CD8-positive, alpha-beta memory T cell (primary cell): ENCODE measurements at regions not wholly inside any gene's neighbourhood (a gene's known extent, or its start where the extent isn't known, plus 50 kb on each side); places are given as distances from the start of the nearest gene placed in this dataset.

Source experiments
- CTCF ChIA-PET: fragments of 350-600 bp; sonication (Branson Sonifier 250); formaldehyde crosslinking; loops from one replicate; lab custom pipeline; 2021; ENCODE audit warnings: antibody characterized with exemption; lab: Charles Lee
- POLR2A ChIA-PET: fragments of 350-600 bp; sonication (Branson Sonifier 250); formaldehyde crosslinking; loops from one replicate; lab custom pipeline; 2021; ENCODE audit warnings: antibody characterized with exemption; lab: Charles Lee
- DNase-seq, 5 donors: peaks; one replicate each; pipeline versions ENCODE4 v3.0.0 to v3.0.0-alpha.2; 2020 to 2022; ENCODE audit warnings: mixed read lengths in 1 of 5
- H3K27ac ChIP-seq: one replicate; pipeline ENCODE4 v1.7.0; 2013; ENCODE audit warnings: low read depth, mild to moderate bottlenecking, low read length, moderate library complexity
- H3K27me3 ChIP-seq: 2 replicates; pipeline ENCODE4 v1.7.0; 2013; ENCODE audit warnings: low read length, mild to moderate bottlenecking; ENCODE audit not compliant: insufficient read depth, poor library complexity, severe bottlenecking
- H3K36me3 ChIP-seq: 2 replicates; pipeline ENCODE4 v1.7.0; 2013; ENCODE audit warnings: mild to moderate bottlenecking, low read length, moderate library complexity; ENCODE audit not compliant: insufficient read depth
- H3K4me1 ChIP-seq: 2 replicates; pipeline ENCODE4 v1.7.0; 2013; ENCODE audit warnings: mild to moderate bottlenecking, low read length, moderate library complexity; ENCODE audit not compliant: insufficient read depth
- H3K4me3 ChIP-seq: 2 replicates; pipeline ENCODE4 v1.7.0; 2013; ENCODE audit warnings: mild to moderate bottlenecking, low read length
- H3K9me3 ChIP-seq: 2 replicates; pipeline ENCODE4 v1.7.0; 2013; ENCODE audit warnings: mild to moderate bottlenecking, low read length
- H3K27ac Mint-ChIP-seq, 8 donors: one replicate each; pipeline ENCODE4 v1.8.0; 2020 to 2021; ENCODE audit warnings: mixed read lengths in 8 of 8, mild to moderate bottlenecking in 6 of 8, inconsistent platforms in 3 of 8, moderate library complexity in 3 of 8
- H3K27me3 Mint-ChIP-seq, 2 donors: one replicate each; pipeline ENCODE4 v1.8.0; 2020 to 2021; ENCODE audit warnings: mixed read lengths in 2 of 2, mild to moderate bottlenecking in 1 of 2, moderate library complexity in 1 of 2
- H3K36me3 Mint-ChIP-seq, 3 donors: one replicate each; pipeline ENCODE4 v1.8.0; 2020 to 2021; ENCODE audit warnings: mixed read lengths in 3 of 3, inconsistent platforms in 1 of 3, mild to moderate bottlenecking in 1 of 3
- H3K4me1 Mint-ChIP-seq, 3 donors: one replicate each; pipeline ENCODE4 v1.8.0; 2020 to 2021; ENCODE audit warnings: mixed read lengths in 3 of 3, inconsistent platforms in 1 of 3, mild to moderate bottlenecking in 1 of 3
- H3K4me3 Mint-ChIP-seq, 7 donors: one replicate each; pipeline ENCODE4 v1.8.0; 2020 to 2021; ENCODE audit warnings: mixed read lengths in 7 of 7, mild to moderate bottlenecking in 6 of 7, moderate library complexity in 4 of 7, inconsistent platforms in 2 of 7
- H3K9me3 Mint-ChIP-seq, 5 donors: one replicate each; pipeline ENCODE4 v1.8.0; 2020 to 2022; ENCODE audit warnings: mixed read lengths in 5 of 5, mild to moderate bottlenecking in 3 of 5, moderate library complexity in 2 of 5, inconsistent platforms in 1 of 5

DNA sequence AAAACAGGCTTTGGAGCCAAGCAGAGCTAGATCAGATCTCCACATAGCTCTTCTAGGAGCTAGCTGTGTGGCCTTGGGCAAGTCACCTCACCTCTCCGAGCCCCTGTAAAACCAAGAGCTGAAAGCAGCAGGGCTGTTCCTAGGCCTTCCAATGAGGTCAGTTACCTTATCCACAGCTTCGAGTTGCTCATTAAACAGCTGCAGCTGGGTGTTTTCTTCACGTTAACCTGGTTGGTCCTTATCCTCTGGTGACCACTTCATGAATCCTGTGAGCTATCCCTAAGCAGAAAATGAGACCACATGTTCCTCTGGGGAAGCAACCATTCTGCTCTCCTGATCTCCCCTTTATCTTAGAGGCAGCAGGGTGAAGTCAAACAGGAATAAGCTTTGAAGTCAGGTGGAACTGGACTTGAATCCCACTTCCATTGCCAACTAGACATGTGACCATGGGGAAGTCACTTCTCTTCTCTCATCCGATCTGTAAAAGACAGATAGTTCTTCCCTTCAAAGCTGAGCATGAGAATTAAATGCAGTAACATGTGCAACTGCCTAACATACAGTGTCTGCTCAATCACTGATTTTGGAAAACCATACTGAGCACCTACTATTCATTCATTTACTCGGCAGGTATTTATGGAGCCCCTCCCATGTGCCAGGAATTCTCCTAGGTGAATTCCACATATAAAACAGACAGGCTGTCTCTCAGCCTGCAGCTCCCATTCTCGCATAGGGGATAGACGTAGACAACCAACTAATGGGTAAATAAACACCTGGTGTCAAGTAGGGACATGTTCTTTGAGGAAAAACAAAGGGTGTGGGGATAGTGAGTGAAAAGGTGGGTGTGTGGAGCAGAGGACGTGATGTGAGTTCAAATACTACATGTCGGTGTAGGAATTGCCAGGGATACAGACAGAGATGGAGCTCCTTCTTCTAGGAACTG lies 111.7 kb upstream of the BOD1 start:
- POLR2A ChIA-PET: no interaction called here
- no peak for DNase-seq
- Mint-ChIP-seq H3K9me3 (peaks cover 0 to 1% (median 0%) of the 10 kb centered on the region in 5 donors), H3K36me3 (no peaks in the 10 kb centered on the region), H3K4me3 (no peak overlapping the region), H3K27ac (peak overlapping the region in 1 of 8 donors; percentile 22), H3K27me3 (peaks cover 0 to 4% of the 10 kb centered on the region in 2 donors), H3K4me1 (no peaks in the 10 kb centered on the region)
- CTCF ChIA-PET: no interaction called here
- Histone ChIP-seq H3K4me1 (no peaks in the 10 kb centered on the region), H3K36me3 (no peaks in the 10 kb centered on the region), H3K9me3 (no peaks in the 10 kb centered on the region), H3K4me3 (no peak overlapping the region), H3K27ac (no peak overlapping the region), H3K27me3 (no peaks in the 10 kb centered on the region)

DNA sequence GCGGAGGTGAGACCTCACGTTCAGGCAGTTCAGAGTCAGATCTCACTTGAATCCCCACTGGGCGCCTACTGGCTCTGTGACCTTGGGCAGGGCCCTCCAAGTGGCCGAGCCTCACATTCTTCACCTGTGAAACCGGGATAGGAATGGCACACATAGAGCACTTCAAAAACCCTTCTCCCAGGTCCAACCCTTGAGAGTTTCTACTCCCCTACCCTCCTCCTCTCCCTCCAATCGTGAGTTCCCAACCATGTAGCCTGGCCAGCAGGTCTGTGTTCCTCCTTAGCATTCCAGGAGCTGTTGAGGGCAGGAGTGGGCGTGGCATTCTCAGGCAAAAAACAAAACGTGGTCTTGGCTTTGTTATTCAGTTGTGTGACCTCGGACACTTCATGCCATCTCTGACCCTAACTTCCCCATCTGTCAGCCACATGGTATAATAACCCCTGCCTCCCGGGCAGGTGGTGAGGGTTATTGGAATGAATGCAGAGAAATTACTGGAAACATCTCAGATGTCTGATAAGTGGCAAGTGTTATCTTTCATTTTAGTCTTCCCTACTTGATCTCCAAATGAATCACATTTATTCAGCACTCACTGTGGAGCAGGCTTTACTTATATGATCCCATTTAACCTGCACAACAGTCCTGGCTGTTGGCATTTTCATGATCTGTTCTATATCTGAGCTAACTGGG lies 112.8 kb upstream of the BOD1 start:
- ChIA-PET POLR2A (no interaction called here), CTCF (no interaction called here)
- H3K9me3 Mint-ChIP-seq: peaks cover 0 to 1% (median 0%) of the 10 kb centered on the region in 5 donors
- no peaks in the 10 kb centered on the region for H3K27me3 ChIP-seq
- no peak overlapping the region for H3K4me3 ChIP-seq
- no peaks in the 10 kb centered on the region for H3K4me1 ChIP-seq
- no peaks in the 10 kb centered on the region for H3K36me3 ChIP-seq
- DNase-seq: no peak
- H3K9me3 ChIP-seq: no peaks in the 10 kb centered on the region
- H3K27me3 Mint-ChIP-seq: peaks cover 0 to 4% of the 10 kb centered on the region in 2 donors
- no peaks in the 10 kb centered on the region for H3K4me1 Mint-ChIP-seq
- H3K36me3 Mint-ChIP-seq: no peaks in the 10 kb centered on the region
- no peak overlapping the region for H3K27ac ChIP-seq
- H3K27ac Mint-ChIP-seq: no peak overlapping the region
- H3K4me3 Mint-ChIP-seq: no peak overlapping the region

DNA sequence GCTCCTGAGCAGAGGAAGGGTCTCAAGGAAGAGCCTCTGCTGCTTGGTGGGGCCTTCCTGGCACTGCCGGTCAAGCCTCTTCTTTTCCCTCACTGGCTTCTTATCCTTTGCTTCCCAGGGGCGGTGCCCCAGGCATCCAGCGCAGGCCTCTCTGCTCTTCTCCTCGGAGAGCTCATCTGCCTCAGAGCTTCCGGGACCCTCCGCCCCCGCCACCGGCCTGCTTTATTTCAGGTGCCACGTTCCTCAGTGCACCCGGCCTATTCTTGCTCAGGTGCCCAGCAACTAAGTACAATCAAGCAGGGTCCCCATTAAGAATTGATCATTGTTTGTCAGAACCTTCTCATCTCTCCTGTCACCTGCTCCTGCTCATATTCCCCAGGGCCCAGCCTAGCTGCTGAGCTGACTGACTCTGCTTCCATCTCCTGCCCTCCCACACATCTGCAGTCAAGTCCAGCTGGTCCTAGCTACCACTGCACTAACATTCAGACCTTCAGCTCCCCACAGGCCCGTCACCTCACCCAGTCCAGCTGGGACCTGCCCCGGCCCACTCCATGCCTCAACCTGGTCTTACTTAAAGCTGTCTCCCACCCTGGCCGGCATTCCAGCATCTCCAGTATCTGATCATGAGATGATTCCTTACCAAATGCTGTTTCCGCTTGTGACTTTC lies 114.3 kb upstream of the BOD1 start:
- H3K9me3 ChIP-seq: no peaks in the 10 kb centered on the region
- Mint-ChIP-seq H3K4me1 (no peaks in the 10 kb centered on the region), H3K9me3 (peaks cover 0 to under 1% (median 0%) of the 10 kb centered on the region in 5 donors), H3K27me3 (no peaks in the 10 kb centered on the region), H3K36me3 (no peaks in the 10 kb centered on the region), H3K27ac (no peak overlapping the region), H3K4me3 (no peak overlapping the region)
- no peaks in the 10 kb centered on the region for H3K4me1 ChIP-seq
- no peak for DNase-seq
- ChIA-PET POLR2A (no interaction called here), CTCF (no interaction called here)
- no peak overlapping the region for H3K4me3 ChIP-seq
- no peaks in the 10 kb centered on the region for H3K27me3 ChIP-seq
- no peaks in the 10 kb centered on the region for H3K36me3 ChIP-seq
- H3K27ac ChIP-seq: no peak overlapping the region

DNA sequence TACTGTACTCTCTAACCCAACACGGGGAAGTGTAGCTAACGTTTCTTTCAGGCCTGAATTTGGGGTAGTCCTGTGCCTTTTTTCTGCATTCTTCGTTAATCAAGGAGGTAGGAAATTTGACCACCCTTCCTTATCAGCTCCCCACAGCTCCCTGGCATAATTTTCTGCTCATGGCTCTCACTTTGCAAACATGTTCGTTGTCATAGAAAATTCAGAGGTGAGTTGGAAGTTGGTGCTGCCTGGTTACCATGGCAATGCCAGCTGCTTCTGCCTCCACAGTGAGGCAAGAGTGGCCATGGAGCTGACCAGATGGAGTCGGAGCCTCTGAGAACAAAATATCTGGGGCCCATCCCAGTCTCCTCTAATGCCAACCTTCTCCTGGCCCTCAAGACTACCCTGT lies 116.6 kb upstream of the BOD1 start:
- Mint-ChIP-seq H3K4me3 (no peak overlapping the region), H3K9me3 (no peaks in the 10 kb centered on the region), H3K36me3 (no peaks in the 10 kb centered on the region), H3K27ac (no peak overlapping the region), H3K4me1 (no peaks in the 10 kb centered on the region), H3K27me3 (no peaks in the 10 kb centered on the region)
- Histone ChIP-seq H3K36me3 (no peaks in the 10 kb centered on the region), H3K9me3 (no peaks in the 10 kb centered on the region), H3K27me3 (no peaks in the 10 kb centered on the region), H3K4me3 (no peak overlapping the region), H3K27ac (no peak overlapping the region), H3K4me1 (no peaks in the 10 kb centered on the region)
- ChIA-PET POLR2A (no interaction called here), CTCF (interaction anchor here (2.0 kb wide), 1 partner anchor 117 kb away, joined by 5 read pairs; no protein-coding TSS in a partner anchor)
- no peak for DNase-seq

DNA sequence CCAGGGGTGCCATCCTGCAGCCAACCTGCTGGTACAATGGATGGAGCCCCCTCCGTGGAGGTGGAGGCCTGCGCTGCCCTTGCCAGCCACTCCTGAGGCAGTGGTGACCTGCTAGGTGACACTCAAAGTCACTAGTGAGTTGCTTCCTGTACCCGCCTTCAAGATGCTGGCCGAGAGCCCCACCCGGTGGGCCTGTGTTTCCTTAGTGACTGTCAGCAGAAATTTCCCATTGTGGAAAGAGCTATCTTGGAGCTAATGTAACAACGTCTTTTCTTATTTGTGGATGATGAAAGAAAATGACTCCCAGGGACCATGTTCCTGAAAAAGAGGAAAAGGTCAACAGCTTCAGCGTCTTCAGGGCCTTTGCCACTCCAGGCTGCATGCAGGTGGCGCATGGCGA lies 117.0 kb upstream of the BOD1 start:
- H3K27ac ChIP-seq: no peak overlapping the region

DNA sequence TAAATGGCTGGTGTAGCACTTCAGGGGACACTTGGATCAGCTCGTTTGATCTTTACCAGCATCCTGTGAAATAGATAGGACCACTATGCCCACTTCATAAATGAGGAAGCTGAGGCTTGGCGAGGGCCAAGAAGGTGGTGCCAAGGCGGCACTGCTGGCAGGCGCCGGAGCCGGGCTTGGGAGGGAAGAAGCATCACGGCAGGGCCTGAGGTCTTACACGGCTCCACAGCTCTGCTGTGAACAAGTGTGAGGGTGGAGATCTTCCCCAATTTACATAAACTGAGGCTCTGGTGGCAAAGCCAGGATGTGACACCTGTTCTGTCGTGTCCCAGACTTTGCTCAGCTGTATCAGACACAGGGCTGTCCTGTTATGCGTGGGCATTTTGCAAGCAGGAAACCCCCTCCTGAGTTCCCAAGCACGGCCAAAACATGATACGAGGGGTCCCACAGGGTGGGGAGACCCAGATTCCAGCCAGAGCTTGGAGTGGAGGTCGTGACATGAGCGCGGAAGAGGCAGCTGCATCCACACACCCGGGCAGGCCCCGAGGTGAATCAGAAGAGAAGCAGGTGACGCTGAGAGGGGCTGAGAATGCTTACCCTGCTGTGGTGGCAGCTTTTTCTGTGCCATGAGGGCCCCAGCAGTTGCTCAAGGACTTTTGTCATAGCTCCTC lies 117.5 kb upstream of the BOD1 start:
- Mint-ChIP-seq H3K4me3 (no peak overlapping the region), H3K27ac (no peak overlapping the region), H3K27me3 (no peaks in the 10 kb centered on the region), H3K36me3 (no peaks in the 10 kb centered on the region), H3K4me1 (no peaks in the 10 kb centered on the region), H3K9me3 (no peaks in the 10 kb centered on the region)
- ChIA-PET CTCF (interaction anchor here (2.0 kb wide), 1 partner anchor 118 kb away, joined by 5 read pairs; no protein-coding TSS in a partner anchor), POLR2A (no interaction called here)
- Histone ChIP-seq H3K27ac (no peak overlapping the region), H3K27me3 (no peaks in the 10 kb centered on the region), H3K4me1 (no peaks in the 10 kb centered on the region), H3K9me3 (no peaks in the 10 kb centered on the region), H3K36me3 (no peaks in the 10 kb centered on the region), H3K4me3 (no peak overlapping the region)
- DNase-seq: no peak

More for the DNA sequence above, 117.0 kb upstream of the BOD1 start:
- ChIA-PET POLR2A (no interaction called here), CTCF (interaction anchor here (2.0 kb wide), 1 partner anchor 118 kb away, joined by 5 read pairs; no protein-coding TSS in a partner anchor)
- Mint-ChIP-seq H3K27me3 (no peaks in the 10 kb centered on the region), H3K4me1 (no peaks in the 10 kb centered on the region), H3K4me3 (no peak overlapping the region), H3K36me3 (no peaks in the 10 kb centered on the region), H3K27ac (no peak overlapping the region), H3K9me3 (no peaks in the 10 kb centered on the region)
- Histone ChIP-seq H3K4me1 (no peaks in the 10 kb centered on the region), H3K4me3 (no peak overlapping the region), H3K9me3 (no peaks in the 10 kb centered on the region), H3K36me3 (no peaks in the 10 kb centered on the region), H3K27me3 (no peaks in the 10 kb centered on the region)
- no peak for DNase-seq

DNA sequence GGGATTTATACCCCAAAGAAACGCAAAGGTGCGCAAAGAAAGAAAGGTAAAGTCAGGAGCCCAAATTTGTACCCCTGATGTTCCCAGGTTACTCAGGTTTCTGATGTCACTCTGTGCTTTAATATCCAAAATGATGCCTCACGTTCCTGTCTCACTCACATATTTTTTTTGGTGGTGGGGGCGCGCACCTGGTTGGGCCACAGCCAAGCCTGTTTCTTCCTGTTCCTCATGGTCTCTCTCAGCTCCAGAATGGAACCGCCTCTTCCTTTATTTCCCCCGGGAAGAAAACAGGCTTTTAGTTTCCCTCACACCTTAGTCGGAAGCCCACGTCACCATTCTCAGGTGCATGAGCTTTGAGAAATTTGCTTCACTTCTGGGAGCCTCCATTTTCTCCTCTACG lies 118.3 kb upstream of the BOD1 start:
- no peaks in the 10 kb centered on the region for H3K4me1 ChIP-seq
- H3K27me3 ChIP-seq: no peaks in the 10 kb centered on the region
- H3K9me3 ChIP-seq: no peaks in the 10 kb centered on the region
- no peaks in the 10 kb centered on the region for H3K36me3 Mint-ChIP-seq
- H3K36me3 ChIP-seq: no peaks in the 10 kb centered on the region
- no peak overlapping the region for H3K27ac ChIP-seq
- no peak overlapping the region for H3K4me3 ChIP-seq
- POLR2A ChIA-PET: no interaction called here
- CTCF ChIA-PET: no interaction called here
- H3K4me1 Mint-ChIP-seq: no peaks in the 10 kb centered on the region
- H3K27me3 Mint-ChIP-seq: peaks cover 1 to 5% of the 10 kb centered on the region in 2 donors
- DNase-seq: no peak
- no peak overlapping the region for H3K4me3 Mint-ChIP-seq
- H3K27ac Mint-ChIP-seq: no peak overlapping the region
- H3K9me3 Mint-ChIP-seq: no peaks in the 10 kb centered on the region
